HG02981 (cell line): ENCODE measurements at regions not wholly inside any gene's neighbourhood (a gene's known extent, or its start where the extent isn't known, plus 50 kb on each side); places are given as distances from the start of the nearest gene placed in this dataset.
"Not testable (repeated sequence)": the region's sequence is repeated elsewhere in the genome, so short reads cannot be mapped to it uniquely, and the experiment has no call there.

Experiments used
- ATAC-seq: cut with Tn5 transposase; IDR thresholded peaks from one replicate; pipeline ENCODE4 v1.9.1; 2021; ENCODE audit warnings: mild to moderate bottlenecking, moderate library complexity; ENCODE audit not compliant: unreplicated experiment

GRCh38 chr5:85533341-85534047 is 1084.2 kb upstream of the COX7C start:
- no peak for ATAC-seq

GRCh38 chr5:85538362-85538761 is 1079.4 kb upstream of the COX7C start:
- ATAC-seq: no peak

GRCh38 chr5:85545129-85545528 is 1072.6 kb upstream of the COX7C start:
- ATAC-seq: no peak

- ATAC-seq: no peak
Measured at GRCh38 chr5:85549229-85549628, 1068.5 kb upstream of the COX7C start.

DNA sequence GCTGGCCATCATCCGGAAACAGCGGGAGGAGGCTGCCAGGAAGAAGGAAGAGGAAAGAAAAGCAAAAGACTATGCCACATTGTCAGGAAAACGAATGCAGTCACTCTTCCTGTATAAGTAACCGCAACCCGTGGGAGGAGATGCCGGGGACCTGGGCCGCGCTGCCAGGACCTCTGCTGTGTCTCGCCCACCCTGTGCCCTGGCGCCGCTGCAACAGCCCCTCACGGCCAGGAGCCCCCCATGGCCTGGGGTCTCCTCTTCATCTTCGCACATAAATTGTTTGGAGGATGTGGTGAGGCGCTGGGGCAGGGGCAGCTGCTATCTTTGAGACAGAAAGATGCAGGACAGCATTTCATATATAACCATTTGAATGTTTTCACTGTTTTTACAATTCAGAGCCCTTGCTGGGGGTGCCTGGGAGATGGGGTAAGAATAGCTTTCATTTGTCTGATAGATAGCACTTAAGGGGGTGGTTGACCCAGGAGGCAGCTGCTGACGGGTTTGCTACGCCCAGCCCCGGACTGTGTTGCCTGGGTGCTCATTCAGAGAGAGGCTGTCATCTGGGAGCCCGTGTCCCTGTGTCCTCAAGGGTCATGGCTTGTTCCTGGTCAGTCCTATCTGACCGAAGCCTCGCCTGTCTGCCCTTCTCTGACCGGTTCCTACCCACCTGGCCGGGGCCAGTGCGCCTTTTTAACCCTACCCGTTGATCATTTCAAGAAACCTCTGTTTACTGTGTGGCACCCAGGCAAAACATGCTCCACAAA is 1067.7 kb upstream of the COX7C start:
- ATAC-seq: no peak

DNA sequence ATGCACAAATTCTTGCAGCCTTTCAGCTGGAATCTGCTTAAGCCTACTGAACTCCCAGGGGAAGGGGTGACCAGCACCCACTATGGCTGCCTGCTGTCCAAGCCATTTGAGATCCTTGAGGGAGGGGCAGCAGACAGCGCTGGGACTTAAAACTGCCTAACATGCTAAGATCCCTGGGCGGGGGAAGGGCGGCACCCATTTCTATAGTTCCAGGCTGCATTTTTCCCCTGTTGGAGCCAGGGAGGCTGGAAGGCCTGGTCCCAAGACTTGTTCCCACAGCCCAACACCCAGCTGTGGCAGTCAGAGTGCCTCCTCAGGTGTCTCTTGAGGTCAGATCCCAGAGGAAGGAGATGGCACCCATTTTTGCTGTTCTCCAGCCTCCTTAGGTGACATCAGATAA is 1061.3 kb upstream of the COX7C start:
- no peak for ATAC-seq

GRCh38 chr5:85576666-85577065 is 1041.1 kb upstream of the COX7C start:
- no peak for ATAC-seq

DNA sequence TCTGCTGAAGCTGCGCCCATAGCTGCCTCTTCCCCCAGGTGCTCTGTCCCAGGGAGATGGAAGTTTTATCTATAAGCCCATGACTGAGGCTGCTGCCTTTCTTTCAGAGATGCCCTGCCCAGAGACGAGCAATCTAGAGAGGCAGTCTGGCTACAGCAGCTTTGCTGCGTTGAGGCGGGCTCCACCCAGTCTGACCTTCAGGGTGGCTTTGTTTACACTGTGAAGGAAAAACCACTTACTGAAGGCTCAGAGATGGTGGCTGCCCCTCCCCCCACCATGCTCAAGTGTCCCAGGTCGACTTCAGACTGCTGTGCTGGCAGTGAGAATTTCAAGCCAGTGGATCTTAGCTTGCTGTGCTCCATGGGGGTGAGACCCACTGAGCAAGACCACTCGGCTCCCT is 1029.9 kb upstream of the COX7C start:
- ATAC-seq: not testable (repeated sequence)

DNA sequence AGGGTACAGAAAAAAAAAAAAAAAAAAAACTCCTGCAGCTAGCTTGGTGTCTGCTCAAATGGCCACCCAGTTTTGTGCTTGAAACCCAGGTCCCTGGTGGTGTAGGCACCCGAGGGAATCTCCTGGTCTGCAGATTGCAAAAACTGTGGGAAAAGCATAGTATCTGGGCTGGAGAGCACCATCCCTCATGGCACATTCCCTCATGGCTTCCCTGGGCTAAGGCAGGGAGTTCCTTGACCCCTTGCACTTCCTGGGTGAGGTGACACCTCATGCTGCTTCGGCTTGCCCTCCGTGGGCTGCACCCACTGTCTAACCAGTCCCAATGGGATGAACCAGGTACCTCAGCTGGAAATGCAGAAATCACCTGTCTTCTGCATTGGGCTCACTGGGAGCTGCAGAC is 1029.5 kb upstream of the COX7C start:
- ATAC-seq: not testable (repeated sequence)

DNA sequence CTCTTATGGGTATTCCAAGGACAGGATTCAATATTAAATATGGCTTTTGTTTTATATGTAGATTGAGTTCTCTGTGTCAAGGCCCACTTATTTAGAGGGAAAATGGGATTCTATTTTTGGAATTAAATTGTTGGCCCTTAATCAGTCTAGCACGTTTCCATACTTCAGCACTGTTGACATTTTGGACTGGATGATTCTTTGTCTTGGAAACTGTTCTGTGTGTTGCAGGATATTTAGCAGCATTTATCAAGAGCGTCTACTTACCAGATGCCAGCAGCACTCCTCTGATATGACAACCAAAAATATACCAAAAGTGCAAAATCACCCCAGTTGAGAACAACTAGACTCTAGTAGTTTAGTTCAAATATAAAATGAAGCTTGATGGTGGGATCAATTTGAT is 1027.0 kb upstream of the COX7C start:
- ATAC-seq: no peak

- no peak for ATAC-seq
Measured at GRCh38 chr5:85591311-85591710, 1026.4 kb upstream of the COX7C start.

DNA sequence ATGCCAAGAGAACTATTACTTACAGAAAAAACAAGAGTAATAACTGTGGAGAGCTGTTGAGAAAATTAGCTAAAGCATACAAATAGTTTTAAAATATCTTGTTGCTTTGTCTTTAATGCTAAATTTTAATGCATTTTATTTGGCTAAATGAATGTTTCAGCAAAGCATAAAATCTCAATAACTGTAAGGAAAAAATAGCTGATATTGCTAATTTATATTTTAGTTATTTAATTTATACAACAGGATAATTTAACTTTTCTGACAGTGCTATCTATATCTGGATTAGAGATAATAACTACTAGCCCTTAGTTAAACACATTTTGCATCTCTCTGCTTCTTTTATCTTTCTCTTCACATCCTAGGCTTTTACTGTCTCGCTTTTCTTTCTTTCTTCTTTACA is 1014.9 kb upstream of the COX7C start:
- no peak for ATAC-seq

DNA sequence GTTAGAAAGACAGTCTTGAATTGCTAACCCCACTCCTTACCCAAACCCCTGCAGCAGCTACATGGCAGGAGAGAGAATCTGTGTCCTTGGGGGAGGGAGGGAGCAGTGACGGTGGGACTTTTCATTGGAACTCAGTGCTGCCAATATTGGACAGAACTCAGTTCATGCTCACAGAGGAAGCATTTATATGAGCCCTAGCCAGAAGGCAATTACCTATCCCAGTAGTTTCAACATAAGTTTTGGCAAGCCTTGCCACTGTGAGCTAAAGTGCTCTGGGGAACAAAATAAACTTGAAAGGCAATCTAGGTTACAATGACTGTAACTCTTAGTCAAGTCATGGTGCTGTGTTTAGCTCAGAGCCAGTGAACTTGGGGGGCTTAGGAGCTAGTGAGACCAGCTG is 1013.4 kb upstream of the COX7C start:
- no peak for ATAC-seq

- no peak for ATAC-seq
Measured at GRCh38 chr5:85604786-85605185, 1013.0 kb upstream of the COX7C start.

- ATAC-seq: no peak
Measured at GRCh38 chr5:85605381-85605780, 1012.4 kb upstream of the COX7C start.

- ATAC-seq: no peak
Measured at GRCh38 chr5:85614489-85614888, 1003.3 kb upstream of the COX7C start.

DNA sequence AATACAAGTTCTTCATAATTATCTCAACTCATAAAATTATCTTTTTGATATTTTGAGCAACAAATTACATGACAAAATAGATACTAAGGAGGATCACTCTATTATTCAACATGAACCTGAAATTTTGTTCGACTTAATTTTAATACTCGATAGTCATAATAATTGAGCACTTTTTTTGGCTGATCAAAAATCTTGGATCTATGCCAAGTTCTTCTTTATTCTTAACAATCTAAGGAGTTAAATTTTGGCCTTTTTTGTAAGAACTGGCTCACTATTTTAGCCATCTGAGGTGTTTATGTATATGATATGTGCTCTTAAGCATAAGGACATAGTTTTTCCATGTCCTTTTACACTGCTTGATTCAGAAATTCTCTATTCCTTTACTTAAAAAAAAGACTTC is 996.1 kb upstream of the COX7C start:
- no peak for ATAC-seq

DNA sequence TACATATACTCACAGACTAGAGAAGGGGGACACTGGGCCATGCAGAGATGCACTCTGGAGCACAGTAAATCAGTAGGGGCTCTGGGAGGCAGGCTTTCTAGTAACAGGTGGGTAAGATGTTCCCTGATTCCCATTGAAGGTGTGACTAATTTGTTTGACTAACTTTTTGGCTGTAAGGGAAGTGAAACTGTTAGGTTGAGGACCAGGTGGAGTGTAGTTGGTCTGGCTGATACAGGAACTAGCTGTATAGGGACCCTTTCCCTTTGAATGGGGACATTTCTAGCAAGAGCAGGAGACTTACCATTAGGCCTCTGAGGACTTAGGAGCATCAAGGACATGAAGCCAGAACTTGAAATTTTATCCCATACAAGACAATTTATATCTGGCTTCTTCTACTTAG is 989.6 kb upstream of the COX7C start:
- no peak for ATAC-seq

DNA sequence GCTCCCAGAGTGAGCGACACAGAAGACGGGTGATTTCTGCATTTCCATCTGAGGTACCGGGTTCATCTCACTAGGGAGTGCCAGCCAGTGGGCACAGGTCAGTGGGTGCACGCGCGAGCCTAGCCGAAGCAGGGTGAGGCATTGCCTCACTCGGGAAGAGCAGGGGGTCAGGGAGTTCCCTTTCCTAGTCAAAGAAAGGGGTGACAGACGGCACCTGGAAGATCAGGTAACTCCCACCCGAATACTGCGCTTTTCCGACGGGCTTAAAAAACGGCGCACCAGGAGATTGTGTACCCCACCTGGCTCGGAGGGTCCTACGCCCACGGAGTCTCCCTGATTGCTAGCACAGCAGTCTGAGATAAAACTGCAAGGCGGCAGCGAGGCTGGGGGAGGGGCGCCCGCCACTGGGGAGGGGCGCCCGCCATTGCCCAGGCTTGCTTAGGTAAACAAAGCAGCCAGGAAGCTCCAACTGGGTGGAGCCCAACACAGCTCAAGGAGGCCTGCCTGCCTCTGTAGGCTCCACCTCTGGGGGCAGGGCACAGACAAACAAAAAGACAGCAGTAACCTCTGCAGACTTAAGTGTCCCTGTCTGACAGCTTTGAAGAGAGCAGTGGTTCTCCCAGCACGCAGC is 979.1 kb upstream of the COX7C start:
- ATAC-seq: not testable (repeated sequence)

DNA sequence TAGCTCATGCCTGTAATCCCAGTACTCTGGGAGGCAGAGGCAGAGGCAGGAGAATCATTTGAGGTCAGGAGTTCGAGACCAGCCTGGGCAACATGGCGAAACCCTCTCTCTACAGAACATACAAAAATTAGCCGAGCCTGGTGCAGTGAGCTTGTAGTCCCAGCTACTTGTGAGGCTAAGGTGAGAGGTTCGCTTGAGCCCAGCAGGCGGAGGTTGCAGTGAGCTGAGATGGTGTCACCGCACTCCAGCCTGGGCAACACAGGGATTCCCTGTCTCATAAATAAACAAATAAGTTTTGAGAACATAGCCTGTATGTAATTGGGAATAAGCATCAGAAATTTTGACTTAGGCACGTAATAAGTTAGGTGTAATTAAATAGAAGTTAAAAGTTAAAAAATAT is 971.7 kb upstream of the COX7C start:
- no peak for ATAC-seq

DNA sequence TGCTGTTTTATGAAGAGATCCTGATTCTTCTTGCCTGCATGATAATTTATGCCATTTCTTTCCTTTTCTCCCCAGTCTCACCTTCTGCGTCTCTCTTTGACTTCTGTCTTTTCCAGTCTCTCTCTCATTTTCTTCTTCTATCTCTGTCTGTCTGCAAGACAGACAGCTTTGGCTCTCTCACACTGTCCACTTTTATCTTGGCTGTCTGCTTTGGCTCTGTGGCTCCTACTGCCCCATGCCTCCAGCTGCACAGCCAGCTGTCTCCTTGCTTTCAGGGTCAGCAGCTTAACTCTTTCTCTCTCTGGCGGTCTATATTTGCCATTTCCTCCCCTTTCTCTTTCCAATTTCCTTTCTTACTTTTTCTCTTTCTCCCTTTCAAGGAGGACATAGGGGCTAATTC is 971.1 kb upstream of the COX7C start:
- no peak for ATAC-seq
